Panc1 (cell line): ENCODE measurements at regions not wholly inside any gene's neighbourhood (a gene's known extent, or its start where the extent isn't known, plus 50 kb on each side); places are given as distances from the start of the nearest gene placed in this dataset.

Source experiments
- ATAC-seq: fragments of 200-7000 bp; cut with Tn5 transposase; 2 replicates; pipeline ENCODE4 v1.9.1; 2020; ENCODE audit warnings: mild to moderate bottlenecking, moderate library complexity
- BruUV-seq: library from RNA; stranded (reverse); fragments of 400-500 nt; replicated peaks from 2 replicates; lab custom pipeline; 2021; lab: Mats Ljungman, UMichigan
- CTCF ChIA-PET: fragments of 300-600 bp; sonication (Branson Sonifier 250); formaldehyde crosslinking; loops from one replicate; lab custom pipeline; 2022; ENCODE audit warnings: antibody characterized with exemption; lab: Charles Lee
- POLR2A ChIA-PET: fragments of 300-600 bp; sonication (Branson Sonifier 250); formaldehyde crosslinking; loops from one replicate; lab custom pipeline; 2022; ENCODE audit warnings: antibody characterized with exemption; lab: Charles Lee
- DNase-seq: peaks from one replicate; pipeline ENCODE4 v3.0.0-alpha.2; 2010; ENCODE audit warnings: low read depth, low spot score
- H3K27ac ChIP-seq: 2 replicates; pipeline ENCODE4 v1.5.1; 2011; ENCODE audit warnings: mild to moderate bottlenecking, low read length, inconsistent platforms
- H3K27me3 ChIP-seq: fragments of 200-500 bp; sonication (Bioruptor generic); 2 replicates; pipeline ENCODE4 v1.6.0; 2014; ENCODE audit warnings: low read length, inconsistent platforms; ENCODE audit not compliant: control insufficient read depth, insufficient read depth
- H3K36me3 ChIP-seq: fragments of 200-500 bp; sonication (Bioruptor generic); 2 replicates; pipeline ENCODE4 v1.5.1; 2014; ENCODE audit warnings: inconsistent platforms, mild to moderate bottlenecking, low read length, moderate library complexity; ENCODE audit not compliant: control insufficient read depth, insufficient read depth
- H3K4me1 ChIP-seq: 2 replicates; pipeline ENCODE4 v1.5.1; 2011; ENCODE audit warnings: inconsistent platforms, mild to moderate bottlenecking, low read length, moderate library complexity; ENCODE audit not compliant: control insufficient read depth, insufficient read depth
- H3K4me3 ChIP-seq, 2 experiments: 2 replicates each; pipeline ENCODE4 v1.5.1; 2011 to 2012; ENCODE audit warnings: low read depth in 2 of 2, low read length in 2 of 2, mild to moderate bottlenecking in 2 of 2, inconsistent platforms in 1 of 2, moderate library complexity in 1 of 2
- H3K9me3 ChIP-seq: fragments of 200-500 bp; sonication (Bioruptor generic); 2 replicates; pipeline ENCODE4 v1.5.1; 2014; ENCODE audit warnings: low read depth, mild to moderate bottlenecking, inconsistent platforms, low read length, moderate library complexity; ENCODE audit not compliant: control insufficient read depth, insufficient read depth
- POLR2AphosphoS5 ChIP-seq: IDR thresholded peaks from 2 replicates; pipeline ENCODE4 v1.6.1; 2012; ENCODE audit warnings: mild to moderate bottlenecking, low read depth, low read length, moderate library complexity
- SIN3A ChIP-seq: IDR thresholded peaks from 2 replicates; pipeline ENCODE4 v1.6.1; 2012; ENCODE audit warnings: low read depth, mild to moderate bottlenecking, low read length, moderate library complexity, borderline replicate concordance; ENCODE audit not compliant: insufficient read depth
- TCF7L2 ChIP-seq: IDR thresholded peaks from 2 replicates; pipeline ENCODE4 v1.6.1; 2011; ENCODE audit warnings: mild to moderate bottlenecking, low read depth, low read length, inconsistent platforms
- in situ Hi-C: cut with HindIII; loops from 2 replicates; pipeline ENCODE4 v1.10.0; 2016; ENCODE audit warnings: low sequenced_read_pairs, low pct_unique_long_range_greater_than_20kb
- intact Hi-C: fragments of 100-400 bp; cut with micrococcal nuclease; formaldehyde crosslinking; loops from one replicate; pipeline ENCODE4 v1.10.0; 2022; ENCODE audit not compliant: unreplicated experiment
- TF ChIP-seq, protein P1 (sequence below), 2 experiments: IDR thresholded peaks; 2 replicates each; pipeline ENCODE4 v1.6.1; 2011 to 2012; ENCODE audit warnings: low read depth in 2 of 2, control low read depth in 1 of 2, low read length in 1 of 2, mild to moderate bottlenecking in 1 of 2, moderate library complexity in 1 of 2; ENCODE audit not compliant: insufficient read depth in 1 of 2
- TF ChIP-seq, protein P2 (sequence below): fragments of 450-650 bp; IDR thresholded peaks from 2 replicates; pipeline ENCODE4 v1.5.1; 2017; ENCODE audit warnings: mild to moderate bottlenecking

DNA sequence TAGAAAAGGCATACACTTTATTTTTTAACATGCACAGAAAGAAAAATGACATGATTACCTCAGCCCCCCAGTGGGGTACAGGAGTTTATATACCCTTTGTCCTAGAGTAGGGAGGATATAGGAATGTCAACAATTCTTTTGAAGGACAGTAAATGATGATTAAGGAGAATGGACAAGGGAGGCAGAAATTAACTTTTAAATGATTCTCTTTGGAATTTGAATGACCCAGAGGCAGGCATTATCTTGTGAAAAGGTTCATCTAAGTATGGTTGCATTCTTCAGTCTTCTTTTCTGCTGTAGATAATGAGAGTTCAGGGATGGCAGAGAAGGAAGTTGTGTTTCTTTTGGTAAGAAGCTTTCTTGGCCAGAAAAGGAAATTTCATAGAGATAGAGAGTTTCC, 971.3 kb downstream of the CNTNAP5 start:
- no TSS peak for BruUV-seq
- H3K4me1 ChIP-seq: no peaks in the 10 kb centered on the region
- no peaks in the 10 kb centered on the region for H3K9me3 ChIP-seq
- intact Hi-C loops: no loop called here
- TF ChIP-seq TCF7L2: no peak
- TF ChIP-seq SIN3A: no peak
- TF ChIP-seq, protein P1, sequence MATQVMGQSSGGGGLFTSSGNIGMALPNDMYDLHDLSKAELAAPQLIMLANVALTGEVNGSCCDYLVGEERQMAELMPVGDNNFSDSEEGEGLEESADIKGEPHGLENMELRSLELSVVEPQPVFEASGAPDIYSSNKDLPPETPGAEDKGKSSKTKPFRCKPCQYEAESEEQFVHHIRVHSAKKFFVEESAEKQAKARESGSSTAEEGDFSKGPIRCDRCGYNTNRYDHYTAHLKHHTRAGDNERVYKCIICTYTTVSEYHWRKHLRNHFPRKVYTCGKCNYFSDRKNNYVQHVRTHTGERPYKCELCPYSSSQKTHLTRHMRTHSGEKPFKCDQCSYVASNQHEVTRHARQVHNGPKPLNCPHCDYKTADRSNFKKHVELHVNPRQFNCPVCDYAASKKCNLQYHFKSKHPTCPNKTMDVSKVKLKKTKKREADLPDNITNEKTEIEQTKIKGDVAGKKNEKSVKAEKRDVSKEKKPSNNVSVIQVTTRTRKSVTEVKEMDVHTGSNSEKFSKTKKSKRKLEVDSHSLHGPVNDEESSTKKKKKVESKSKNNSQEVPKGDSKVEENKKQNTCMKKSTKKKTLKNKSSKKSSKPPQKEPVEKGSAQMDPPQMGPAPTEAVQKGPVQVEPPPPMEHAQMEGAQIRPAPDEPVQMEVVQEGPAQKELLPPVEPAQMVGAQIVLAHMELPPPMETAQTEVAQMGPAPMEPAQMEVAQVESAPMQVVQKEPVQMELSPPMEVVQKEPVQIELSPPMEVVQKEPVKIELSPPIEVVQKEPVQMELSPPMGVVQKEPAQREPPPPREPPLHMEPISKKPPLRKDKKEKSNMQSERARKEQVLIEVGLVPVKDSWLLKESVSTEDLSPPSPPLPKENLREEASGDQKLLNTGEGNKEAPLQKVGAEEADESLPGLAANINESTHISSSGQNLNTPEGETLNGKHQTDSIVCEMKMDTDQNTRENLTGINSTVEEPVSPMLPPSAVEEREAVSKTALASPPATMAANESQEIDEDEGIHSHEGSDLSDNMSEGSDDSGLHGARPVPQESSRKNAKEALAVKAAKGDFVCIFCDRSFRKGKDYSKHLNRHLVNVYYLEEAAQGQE (IDR thresholded peaks at IDR 0.05; ENCODE audit: insufficient read depth in 1 of 2, low read depth in 2 of 2, low read length in 1 of 2): no peak
- TF ChIP-seq POLR2AphosphoS5: no peak
- TF ChIP-seq, protein P2, sequence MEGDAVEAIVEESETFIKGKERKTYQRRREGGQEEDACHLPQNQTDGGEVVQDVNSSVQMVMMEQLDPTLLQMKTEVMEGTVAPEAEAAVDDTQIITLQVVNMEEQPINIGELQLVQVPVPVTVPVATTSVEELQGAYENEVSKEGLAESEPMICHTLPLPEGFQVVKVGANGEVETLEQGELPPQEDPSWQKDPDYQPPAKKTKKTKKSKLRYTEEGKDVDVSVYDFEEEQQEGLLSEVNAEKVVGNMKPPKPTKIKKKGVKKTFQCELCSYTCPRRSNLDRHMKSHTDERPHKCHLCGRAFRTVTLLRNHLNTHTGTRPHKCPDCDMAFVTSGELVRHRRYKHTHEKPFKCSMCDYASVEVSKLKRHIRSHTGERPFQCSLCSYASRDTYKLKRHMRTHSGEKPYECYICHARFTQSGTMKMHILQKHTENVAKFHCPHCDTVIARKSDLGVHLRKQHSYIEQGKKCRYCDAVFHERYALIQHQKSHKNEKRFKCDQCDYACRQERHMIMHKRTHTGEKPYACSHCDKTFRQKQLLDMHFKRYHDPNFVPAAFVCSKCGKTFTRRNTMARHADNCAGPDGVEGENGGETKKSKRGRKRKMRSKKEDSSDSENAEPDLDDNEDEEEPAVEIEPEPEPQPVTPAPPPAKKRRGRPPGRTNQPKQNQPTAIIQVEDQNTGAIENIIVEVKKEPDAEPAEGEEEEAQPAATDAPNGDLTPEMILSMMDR: no peak
- H3K27ac ChIP-seq: no peak overlapping the region
- H3K27me3 ChIP-seq: no peaks in the 10 kb centered on the region
- no peak overlapping the region for H3K4me3 ChIP-seq
- in situ Hi-C loops: no loop called here
- DNase-seq: no peak
- no peak for ATAC-seq
- POLR2A ChIA-PET: no interaction called here
- no peaks in the 10 kb centered on the region for H3K36me3 ChIP-seq
- CTCF ChIA-PET: no interaction called here

DNA sequence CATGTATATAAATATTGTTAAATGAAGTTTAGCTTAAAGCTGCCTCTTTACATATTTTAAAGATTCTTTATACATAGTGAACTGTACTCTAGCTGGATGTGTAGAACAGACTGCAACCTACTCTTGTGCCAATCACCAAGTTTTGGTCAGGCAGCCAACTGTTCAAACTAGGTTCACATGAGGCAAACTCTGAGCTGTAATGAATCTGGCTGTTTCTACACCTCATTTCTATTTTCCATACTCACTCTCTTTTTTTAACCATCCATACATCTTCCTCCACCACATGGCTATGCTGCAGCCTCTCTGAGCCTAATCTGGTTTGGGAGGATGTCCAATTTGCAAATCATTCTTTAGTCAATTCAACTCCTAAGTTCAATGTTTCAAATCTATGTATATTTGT, 974.8 kb downstream of the CNTNAP5 start:
- ATAC-seq (no peak), DNase-seq (no peak)
- no peak for TF ChIP-seq SIN3A
- TF ChIP-seq TCF7L2: no peak
- TF ChIP-seq, protein P1 (IDR thresholded peaks at IDR 0.05; ENCODE audit: insufficient read depth in 1 of 2, low read depth in 2 of 2, low read length in 1 of 2): no peak
- TF ChIP-seq, protein P2: no peak
- TF ChIP-seq POLR2AphosphoS5: no peak
- H3K36me3 ChIP-seq: no peaks in the 10 kb centered on the region
- H3K4me3 ChIP-seq: no peak overlapping the region
- CTCF ChIA-PET: no interaction called here
- in situ Hi-C loops: no loop called here
- POLR2A ChIA-PET: no interaction called here
- intact Hi-C loops: no loop called here
- no TSS peak for BruUV-seq
- no peak overlapping the region for H3K27ac ChIP-seq
- H3K27me3 ChIP-seq: no peaks in the 10 kb centered on the region
- H3K4me1 ChIP-seq: no peaks in the 10 kb centered on the region
- H3K9me3 ChIP-seq: no peaks in the 10 kb centered on the region
